ENCODE measurements at regions not wholly inside any gene's neighbourhood (a gene's known extent, or its start where the extent isn't known, plus 50 kb on each side); places are given as distances from the start of the nearest gene placed in this dataset.

DNA sequence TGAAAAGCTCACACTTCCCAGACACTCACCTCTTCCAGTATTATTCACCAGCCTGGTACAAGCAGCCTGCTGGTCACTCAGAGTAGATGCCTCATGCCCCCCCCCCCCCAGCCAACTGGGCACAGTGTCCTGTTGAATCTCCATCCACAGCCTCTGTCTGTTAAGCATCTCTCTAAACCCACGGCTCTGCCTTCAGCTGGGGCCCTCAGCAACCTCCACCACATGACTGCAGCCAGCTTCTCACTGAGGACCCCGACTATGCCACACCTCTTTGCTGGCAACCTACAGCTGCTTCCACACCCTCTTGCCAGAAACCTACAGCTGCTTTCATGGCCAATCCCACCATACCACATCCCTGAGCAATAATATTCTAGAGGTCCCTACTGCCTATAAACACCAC lies 113.1 kb downstream of the RHOU start:
- no peak for DNase-seq (ENCODE audit: low read depth)

DNA sequence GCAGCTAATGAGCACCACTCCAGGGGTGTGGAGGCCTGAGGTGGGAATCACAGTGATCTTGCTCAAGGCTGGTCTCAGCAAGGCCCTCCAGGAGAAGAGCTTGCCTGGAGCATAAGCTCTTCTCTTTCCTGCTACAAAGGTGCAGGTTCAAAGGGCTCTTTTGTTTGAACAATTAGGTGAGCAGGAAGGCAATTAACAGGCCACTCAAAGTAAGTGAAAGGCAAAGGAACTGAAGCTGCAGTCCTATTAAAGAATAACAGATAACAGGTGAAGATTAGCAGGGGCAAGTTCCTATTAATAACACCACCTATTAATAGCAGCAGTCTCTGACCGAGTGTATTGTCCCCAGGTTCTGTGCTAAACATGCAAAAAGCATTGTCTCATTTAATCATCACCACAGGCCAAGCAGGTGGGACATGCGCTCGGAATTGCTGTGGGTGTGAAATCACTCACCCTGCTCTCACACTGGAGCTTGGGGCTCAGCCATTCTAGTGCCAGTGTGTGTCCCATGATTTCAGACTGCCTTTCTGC lies 113.8 kb downstream of the RHOU start:
- DNase-seq (ENCODE audit: low read depth): no peak

DNA sequence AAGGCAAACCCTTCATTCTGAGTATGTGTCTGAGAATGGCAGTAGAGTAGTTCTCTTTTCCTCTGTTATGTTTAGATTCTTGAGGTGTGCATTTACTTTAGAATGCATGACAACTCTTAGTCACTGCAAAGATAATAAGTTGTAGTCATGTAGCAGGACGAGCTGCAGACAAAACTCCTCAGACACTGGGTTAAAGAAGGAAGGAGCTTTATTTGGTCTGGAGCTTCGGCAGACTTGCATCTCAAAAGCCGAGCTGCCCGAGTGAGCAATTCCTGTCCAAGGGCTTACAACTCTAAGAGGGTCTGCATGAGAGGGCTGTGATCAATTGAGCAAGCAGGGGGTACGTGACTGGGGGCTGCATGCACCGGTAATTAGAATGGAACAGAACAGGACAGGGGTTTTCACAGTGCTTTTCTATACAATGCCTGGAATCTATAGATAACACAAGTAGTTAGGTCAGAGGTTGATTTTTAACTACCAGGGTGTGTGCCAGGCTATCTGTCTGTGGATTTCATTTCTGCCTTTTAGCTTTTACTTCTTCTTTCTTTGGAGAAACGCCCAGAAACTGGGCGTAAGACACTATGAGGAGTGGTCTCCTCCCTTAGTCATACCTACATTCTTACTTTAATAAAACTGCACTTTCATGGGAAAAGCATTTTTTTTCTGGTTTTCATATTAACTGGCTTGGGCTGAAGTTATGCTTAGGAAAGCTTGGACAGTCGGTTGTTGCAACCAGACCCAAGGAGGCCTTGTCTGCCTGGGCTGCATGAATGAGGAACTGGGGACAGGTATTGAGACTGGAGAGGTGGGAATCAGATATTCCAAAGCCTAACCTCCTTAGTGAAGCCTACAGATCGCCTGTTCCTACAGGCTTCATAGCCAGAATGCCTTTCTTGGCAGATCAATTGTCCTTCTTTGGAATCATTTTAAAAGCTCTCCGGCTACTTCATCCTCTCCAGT lies 115.1 kb downstream of the RHOU start:
- no peak for DNase-seq (ENCODE audit: low read depth)

DNA sequence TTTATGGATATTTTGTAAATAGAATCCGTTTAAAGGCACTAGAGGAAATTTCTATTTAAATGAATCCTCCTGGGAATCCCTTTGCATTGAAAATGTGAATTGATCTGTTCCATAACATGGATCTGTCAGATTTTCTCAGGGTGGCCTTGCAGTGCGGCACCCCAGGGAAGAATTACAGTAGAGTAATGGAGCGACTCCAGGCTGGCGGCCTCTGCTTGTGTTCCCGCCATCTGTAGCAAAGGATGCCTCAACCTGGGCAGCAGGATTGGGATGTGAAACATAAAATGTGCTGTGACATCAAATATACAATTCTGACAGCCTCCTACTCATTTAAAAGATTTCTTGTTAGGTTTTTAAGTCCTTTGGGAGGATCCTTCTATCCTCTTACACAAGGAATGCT lies 115.9 kb downstream of the RHOU start:
- DNase-seq (ENCODE audit: low read depth): no peak

DNA sequence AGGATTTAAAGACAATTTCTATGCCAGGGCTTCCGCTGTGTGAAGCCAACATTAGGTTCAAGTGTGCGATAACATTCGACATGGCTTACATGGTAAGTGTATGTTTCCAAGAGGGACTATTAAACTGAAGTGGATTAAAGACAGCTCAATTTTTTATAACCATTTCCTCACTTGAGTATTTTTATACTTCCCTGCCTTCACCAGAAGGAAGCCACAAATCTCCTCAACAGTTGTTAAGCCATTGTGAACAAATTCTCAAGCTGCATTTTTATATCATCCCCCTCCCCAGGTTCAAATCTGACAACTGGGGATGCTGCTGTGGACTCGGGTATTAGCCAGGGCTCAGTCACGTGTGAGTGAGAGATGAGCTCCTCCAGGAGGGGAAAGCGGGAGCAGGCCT lies 116.3 kb downstream of the RHOU start:
- DNase-seq (ENCODE audit: low read depth): no peak

DNA sequence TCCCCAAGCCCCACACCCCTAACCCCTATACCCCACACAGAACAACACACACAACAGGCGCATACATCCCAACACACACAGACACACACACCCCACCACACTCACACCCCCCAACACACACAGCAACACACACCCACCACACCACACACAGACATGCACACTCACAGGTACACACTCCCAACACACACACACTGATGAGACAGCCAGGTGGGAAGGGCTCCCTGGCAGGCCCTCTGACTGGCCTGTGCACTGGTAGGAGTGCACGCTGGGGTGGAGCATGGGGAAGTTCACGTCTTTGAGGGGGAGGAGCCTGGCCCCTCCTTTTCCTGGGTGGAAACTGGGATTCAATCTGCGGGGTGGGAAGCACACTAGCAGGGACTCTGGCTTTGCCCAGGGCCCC lies 116.7 kb downstream of the RHOU start:
- DNase-seq (ENCODE audit: low read depth): no peak

DNA sequence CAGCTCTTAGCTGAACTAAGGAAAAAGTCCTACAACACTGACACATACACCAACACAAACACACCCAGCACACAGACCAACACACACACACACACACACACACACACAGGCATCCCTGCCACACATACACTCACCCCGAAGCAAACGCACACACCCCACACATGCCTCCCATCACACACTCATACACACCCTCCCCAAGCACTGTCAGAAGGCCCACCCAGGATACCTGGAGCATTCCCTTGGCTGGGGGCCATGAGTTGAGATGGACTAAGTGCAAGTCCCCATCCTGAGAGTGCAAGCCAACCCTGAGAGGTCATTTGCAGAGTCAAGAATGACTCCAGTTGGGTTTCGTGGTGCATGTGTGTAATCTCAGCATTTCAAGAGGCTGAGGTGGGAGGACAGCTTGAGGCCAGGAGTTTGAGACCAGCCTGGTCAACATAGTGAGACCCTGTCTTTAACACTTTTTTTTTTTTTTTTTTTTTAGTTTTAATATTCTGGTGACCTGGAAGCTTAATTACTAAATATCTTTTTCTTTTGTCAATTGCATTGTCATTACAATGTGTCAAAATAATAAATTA lies 117.3 kb downstream of the RHOU start:
- DNase-seq (ENCODE audit: low read depth): no peak

DNA sequence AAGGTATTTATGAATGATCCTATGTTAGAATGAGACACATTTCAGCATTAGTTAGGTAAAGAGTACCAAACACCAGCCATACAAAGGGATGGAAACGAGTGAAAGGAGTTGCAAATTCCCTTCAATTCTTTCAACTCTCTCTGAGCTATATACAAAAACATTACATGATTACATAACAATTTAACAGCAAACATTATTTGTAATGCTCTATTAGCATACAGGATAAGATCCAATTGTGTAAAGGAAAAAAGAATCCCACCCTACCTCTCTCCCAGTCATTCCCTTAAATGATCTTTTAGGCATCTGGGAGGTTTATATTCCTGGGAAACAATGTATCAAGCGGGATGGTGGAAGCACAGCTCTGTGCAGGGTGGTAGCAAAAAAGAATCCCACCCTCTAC lies 117.9 kb downstream of the RHOU start:
- no peak for DNase-seq (ENCODE audit: low read depth)

DNA sequence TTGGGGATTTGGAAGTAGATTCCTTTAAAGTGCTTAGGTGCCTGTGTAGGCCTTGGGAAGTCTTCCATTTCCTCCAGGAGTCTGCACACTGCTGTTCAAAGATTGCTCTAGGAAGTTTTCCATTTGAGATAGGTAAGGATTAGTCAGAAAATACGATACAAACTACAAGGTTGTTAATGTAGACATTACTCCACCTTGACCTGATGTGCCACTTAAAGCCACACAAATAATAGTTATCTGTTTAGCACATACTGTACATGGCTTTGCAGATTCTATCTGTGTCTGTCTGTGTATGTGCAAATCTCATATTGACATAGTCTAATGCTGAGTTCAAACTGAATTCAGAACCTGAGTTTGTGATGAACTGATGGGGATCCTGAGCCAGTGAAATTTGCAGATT lies 118.4 kb downstream of the RHOU start:
- no peak for DNase-seq (ENCODE audit: low read depth)

DNA sequence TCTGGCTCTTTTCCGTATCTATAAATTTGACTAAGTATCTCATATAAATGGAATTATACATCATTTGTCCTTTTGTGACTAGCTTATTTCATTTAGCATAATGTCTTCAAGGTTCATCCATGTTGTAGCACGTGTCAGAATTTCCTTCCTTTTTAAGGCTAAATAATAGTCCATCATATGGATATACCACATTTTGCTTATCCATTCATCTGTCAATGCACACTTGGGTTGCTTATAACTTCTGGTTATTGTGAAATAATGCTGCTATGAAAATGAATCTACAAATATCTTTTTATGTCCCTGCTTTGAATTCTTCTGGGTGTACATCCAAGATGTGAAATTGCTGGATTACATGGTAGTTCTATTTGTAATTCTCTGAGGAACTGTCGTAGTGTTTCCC lies 119.6 kb downstream of the RHOU start:
- no peak for DNase-seq (ENCODE audit: low read depth)

DNA sequence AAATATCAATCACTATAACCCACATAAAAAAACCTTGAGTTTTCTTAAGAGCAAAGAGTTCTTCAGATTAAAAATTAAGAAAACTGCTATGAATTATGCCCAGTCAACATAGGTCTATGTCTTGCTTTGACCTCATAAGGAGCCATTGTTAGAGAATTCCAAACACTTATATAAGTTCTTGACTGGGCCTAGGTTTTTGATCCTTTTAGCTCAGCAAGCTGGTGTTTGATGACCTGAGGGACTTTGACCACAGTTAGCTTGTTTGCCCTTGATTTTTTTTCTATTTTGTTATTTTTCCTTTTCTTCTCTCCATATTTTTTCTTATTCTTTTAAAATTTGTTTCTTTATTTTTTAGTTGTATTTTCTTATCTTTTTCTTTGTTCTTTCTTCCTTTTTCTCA lies 122.3 kb downstream of the RHOU start:
- no peak for DNase-seq (ENCODE audit: low read depth)

DNA sequence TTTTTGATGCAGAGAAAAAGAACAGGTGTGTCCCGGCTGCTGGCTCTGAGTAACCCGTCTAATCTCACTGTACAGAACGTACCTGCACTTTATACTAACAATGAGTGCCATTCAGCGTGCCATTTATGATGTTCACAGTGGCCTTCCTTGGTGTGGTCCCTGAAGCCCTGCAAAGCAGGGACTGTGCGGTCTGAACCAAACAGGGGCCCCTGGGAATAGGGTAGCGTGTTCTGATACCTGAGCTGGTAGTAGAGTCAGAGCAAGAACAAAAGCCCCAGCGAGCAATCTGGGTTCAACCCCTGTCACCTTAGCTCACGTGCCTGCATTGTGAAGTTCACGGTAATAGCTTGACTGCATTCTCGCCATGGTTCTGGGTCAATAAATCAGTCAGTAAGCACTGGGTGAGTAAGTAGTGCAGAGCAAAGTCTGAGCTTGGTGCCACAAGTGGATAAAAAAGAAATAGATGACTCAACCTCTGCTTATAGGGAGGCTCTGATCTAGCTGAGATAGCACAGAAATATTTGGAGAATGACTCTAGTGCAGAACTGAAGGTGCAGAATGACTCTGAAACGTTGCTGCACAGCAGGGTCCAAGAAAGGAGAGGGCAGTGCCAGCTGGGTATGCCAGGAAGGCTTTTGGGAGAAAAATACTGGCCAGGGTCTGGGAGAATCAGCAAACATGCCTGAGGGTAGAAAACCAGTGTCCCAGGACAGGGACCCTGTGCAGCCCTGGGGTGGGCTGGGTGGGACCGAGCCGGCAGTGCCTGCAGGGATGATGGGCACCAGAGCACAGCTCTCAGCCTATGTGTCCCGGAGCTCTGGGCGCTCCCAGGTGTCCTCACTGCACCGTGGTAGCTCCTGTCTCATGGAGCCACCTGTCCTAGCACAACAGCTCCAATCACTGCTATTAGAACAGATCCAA lies 125.9 kb downstream of the RHOU start:
- DNase-seq (ENCODE audit: low read depth): peak; percentile 88

DNA sequence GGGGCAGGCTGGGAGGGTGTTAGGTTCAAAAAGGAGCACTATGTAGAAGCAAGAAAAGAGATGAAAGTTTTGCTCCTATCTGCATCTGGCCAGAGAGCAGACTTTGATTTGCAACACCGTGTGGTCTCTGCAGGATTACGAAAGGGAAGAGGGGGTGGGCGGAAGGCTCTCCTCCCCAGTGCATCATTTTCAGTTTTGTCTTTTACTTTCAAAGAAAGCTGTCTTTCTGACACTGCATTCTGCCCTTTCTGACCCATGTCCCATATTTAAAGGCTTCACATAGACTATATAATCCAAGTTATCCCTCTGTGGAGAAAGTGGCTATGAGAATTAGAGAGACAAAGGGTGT lies 126.5 kb downstream of the RHOU start:
- no peak for DNase-seq (ENCODE audit: low read depth)

DNA sequence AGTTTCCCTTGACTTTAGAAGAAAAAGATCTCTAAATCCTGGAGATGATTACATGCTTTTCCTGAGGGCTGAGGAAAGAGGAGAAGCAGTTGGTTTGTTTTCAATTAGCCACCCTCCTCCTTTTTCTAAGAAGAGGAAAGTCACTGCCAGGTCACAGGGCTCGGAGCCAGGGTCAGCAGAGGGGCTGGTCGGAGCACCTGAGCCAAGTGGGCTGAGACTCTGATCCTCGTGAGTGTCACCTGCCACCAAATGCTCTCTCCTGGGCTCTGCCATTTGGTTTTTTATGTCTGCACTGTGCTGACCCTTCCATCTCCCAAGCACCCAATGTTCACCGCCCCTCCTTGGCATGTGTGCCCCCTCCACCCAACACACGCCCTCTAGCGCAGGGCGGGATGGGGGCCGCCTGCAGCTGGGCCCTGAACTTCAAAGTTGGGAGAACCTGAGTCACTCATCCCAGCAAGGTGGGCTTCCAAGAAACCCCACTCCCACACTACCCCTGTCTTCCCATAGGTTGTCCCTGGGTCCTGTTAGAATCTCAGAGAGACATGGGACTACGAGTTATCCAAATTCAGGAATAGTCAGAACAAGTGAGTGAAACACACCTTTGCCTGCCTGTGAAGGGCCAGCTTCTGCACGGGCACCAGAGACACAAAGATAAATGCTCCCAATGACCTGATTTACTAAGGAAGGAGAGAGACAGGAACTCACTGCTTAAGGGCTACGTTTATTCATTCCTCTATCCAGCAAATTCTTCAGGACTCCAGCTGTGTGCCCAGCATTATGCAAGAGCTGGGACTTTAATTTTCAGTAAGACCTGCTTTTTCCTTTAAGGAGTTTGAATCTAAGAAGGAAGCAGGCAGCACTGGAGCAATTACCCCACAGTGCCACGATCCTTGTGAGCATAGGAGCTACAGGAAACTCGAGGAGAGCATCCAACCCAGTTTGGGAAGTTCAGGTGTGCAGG lies 127.5 kb downstream of the RHOU start:
- no peak for DNase-seq (ENCODE audit: low read depth)

DNA sequence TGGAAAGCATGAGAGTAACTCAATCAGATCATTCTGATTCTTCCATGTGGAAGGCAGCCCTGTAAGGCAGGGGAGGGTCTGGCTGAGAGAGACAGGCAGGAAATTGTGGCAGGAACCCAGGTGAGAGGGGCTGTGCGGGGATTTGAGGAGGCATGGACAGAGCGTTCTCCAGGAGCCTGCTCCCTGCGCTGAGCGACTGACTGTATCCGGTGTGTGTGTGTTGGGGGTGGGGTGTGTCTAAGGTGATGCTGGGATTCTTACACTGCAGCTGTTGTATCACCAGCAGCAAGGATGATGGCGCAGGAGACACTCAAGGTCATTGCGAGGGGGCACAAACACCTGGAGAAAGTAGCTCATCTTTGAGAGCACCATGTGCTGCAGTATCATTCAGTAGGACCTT lies 128.5 kb downstream of the RHOU start:
- DNase-seq (ENCODE audit: low read depth): no peak

DNA sequence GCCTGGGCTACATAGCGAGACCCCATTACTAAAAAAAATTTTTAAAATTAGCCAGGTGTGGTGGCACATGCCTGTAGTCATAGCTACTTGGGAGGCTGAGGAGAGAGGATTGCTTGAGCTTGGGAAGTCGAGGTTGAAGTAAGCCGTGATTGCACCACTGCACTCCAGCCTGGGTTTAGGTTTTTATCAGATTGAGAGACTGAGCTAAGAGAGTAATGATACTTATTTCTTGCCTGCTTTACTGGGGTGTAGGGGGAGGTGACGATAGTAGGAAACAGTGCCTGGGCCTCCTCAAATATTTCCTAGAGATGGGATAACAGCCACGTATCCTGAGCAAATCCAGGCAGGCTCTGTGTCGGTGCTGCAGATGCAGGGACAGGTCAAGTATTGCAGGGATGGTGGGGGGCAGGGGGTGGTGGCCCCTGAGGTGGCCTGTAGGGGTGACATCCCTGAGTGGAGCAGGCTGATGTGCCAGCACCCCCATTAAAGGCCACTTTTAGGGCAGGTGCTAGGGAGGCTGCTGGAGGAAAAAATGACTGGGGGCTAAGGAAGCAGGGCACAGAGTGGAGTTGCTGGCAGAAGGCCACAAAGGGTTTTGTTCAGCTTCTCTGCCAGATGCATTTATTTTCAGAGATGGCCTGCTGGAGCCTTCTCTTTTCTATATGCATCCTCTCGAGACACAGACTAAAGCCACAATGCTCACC lies 130.5 kb downstream of the RHOU start:
- no peak for DNase-seq (ENCODE audit: low read depth)

DNA sequence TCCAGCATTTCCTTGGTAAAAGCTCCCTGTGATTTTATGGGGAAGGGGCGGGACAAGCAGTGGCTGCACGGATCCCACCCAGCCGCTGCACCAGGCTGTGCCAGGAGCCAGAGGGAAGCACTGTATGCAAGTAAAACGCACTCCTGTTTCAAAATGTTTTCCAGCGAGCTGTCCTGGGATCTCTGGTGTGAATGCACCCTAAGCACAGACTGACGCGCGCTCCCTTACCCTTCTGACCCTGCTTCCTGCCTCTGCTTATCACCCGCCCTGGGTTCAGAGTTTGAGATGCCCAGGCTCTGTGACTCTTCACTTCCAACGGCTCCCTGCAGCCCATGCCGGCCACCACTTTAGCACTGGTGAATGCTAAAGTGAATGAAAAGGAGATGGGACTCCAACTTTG lies 131.2 kb downstream of the RHOU start:
- no peak for DNase-seq (ENCODE audit: low read depth)

DNA sequence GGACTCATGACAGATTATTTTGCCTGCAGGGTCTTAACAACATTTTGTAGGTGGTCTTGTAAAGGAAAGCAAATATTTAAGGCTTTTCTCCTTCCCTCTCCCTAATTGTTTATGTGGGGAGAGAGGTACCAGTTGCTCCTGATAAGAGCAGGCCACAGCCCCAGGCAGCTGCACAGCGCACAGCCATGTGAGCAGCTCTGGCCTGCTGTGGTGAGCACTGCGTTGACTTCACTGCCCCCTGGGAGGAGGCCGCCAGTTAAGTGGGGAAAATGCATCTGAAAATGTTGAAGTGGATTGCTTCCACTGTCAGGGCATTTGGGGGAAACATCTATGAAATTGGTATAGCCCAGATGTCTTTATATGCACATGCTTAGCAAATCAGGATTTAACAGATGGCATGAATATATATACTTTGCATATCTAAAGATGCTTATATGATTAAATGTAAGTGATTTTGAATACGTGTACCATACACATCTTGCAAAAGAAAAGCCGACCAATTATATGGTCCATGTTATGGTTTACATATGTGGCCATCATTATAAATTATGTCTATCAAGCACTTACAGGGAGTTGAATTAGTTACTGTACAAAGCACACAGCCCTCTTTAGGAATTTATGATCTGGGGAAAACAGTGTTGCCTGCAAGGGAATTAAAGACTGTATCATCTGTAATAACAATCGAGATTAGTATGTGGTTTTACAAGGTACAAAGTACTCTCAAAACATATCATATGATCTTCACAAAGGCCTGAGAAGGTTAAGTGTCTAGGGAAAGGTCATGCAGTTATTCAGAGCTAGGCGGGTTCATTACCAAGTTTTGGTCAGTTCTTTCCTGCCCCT lies 132.1 kb downstream of the RHOU start:
- DNase-seq (ENCODE audit: low read depth): no peak

DNA sequence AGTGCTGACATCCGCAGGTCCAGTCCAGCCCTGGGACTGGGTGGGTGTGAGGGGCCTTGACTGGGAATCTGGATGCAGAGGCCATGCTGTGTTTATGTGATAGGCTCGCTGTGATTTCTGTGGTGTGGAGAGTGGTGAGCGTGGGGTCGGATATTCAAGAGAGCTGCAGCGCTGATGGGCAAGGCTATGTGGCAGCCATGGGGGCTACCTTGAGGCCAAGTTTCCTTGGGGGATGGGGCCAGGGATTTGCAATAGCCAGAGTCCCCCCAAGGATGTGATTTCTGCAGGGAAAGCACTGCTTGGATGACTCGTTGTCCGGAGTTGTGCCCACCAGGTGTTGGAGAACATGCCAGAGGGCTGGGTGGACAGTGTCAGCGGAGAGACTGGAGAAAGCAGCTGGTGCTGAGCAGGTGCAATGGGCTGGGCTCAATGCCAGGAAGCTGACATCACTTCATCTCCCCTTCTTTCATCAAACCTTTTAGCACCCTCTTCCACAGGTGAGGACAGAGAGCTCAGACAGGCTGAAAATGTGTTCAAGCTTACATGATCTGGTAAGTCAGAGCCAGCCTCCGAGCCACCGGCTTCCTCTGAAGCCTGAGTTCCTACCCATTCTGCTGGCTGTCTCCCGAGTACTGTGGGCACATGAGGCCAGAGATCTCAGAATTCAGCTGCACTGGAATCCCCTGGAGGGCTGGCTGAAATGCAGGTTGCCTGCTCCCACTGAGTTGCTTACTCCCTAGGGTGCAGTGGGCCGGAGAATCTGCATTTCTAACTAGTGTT lies 132.9 kb downstream of the RHOU start:
- DNase-seq (ENCODE audit: low read depth): no peak
